Fibroblast of lung (primary cell): ENCODE measurements at regions not wholly inside any gene's neighbourhood (a gene's known extent, or its start where the extent isn't known, plus 50 kb on each side); places are given as distances from the start of the nearest gene placed in this dataset.

Experiments
- EZH2 ChIP-seq: IDR thresholded peaks from 2 replicates; pipeline ENCODE4 v1.5.1; 2012; ENCODE audit warnings: low read length, control low read depth, mild to moderate bottlenecking; ENCODE audit errors: missing control alignments
- TF ChIP-seq, protein P1 (sequence below), 2 donors: IDR thresholded peaks in 1 of 2; conservative IDR thresholded peaks in 1 of 2; 1 replicate in 1 of 2; 2 replicates in 1 of 2; pipeline ENCODE4 v1.5.1; 2011 to 2012; ENCODE audit warnings: low read length in 2 of 2, control low read depth in 1 of 2, inconsistent platforms in 1 of 2, low read depth in 1 of 2, mild to moderate bottlenecking in 1 of 2

GRCh38 chr4:59217910-59218631 lies 1982.1 kb upstream of the ADGRL3 start:
- TF ChIP-seq, protein P1, sequence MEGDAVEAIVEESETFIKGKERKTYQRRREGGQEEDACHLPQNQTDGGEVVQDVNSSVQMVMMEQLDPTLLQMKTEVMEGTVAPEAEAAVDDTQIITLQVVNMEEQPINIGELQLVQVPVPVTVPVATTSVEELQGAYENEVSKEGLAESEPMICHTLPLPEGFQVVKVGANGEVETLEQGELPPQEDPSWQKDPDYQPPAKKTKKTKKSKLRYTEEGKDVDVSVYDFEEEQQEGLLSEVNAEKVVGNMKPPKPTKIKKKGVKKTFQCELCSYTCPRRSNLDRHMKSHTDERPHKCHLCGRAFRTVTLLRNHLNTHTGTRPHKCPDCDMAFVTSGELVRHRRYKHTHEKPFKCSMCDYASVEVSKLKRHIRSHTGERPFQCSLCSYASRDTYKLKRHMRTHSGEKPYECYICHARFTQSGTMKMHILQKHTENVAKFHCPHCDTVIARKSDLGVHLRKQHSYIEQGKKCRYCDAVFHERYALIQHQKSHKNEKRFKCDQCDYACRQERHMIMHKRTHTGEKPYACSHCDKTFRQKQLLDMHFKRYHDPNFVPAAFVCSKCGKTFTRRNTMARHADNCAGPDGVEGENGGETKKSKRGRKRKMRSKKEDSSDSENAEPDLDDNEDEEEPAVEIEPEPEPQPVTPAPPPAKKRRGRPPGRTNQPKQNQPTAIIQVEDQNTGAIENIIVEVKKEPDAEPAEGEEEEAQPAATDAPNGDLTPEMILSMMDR (conservative IDR thresholded peaks at IDR 0.05 in 1 of 2, IDR thresholded peaks at IDR 0.05 in 1 of 2; ENCODE audit: low read depth in 1 of 2, low read length in 2 of 2) = no peak
- TF ChIP-seq EZH2 = no peak
